ENCODE measurements at regions not wholly inside any gene's neighbourhood (a gene's known extent, or its start where the extent isn't known, plus 50 kb on each side); places are given as distances from the start of the nearest gene placed in this dataset.
"Not testable (repeated sequence)": the region's sequence is repeated elsewhere in the genome, so short reads cannot be mapped to it uniquely, and the experiment has no call there.

- intact Hi-C loops (cut with DNase I), result no loop called here
- DNase-seq (ENCODE audit: missing footprints), result no peak
- ATAC-seq, result no peak
Observed at GRCh38 chr6:65997539-65997938, 290.5 kb upstream of the EYS start.

- ATAC-seq, result no peak
- intact Hi-C loops (cut with DNase I), result no loop called here
Observed at GRCh38 chr6:65996096-65996495, 289.1 kb upstream of the EYS start.

DNA sequence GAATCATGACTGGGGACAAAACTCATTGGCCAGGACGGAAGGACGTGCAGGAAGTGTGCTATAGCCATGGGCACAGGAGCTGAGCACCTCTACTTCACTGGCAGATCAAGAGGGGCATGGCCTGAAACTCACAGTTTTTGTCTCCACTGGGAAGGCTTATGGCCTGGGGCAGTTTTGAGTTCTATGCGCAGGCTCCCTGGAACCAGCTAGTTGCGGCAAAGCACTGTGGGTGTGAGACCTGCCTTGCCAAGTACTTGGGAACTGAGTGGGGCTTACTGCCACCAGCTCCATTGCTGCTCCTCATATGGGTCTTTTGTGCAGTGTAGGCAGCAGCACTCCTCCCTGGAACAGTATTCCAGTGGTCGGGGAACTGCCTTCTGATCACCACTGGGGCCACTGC, 282.6 kb upstream of the EYS start:
- intact Hi-C loops (cut with DNase I), result no loop called here
- DNase-seq (ENCODE audit: missing footprints) (no peak), ATAC-seq (no peak)

More at GRCh38 chr6:65996096-65996495, 289.1 kb upstream of the EYS start:
- DNase-seq (ENCODE audit: missing footprints), result no peak

DNA sequence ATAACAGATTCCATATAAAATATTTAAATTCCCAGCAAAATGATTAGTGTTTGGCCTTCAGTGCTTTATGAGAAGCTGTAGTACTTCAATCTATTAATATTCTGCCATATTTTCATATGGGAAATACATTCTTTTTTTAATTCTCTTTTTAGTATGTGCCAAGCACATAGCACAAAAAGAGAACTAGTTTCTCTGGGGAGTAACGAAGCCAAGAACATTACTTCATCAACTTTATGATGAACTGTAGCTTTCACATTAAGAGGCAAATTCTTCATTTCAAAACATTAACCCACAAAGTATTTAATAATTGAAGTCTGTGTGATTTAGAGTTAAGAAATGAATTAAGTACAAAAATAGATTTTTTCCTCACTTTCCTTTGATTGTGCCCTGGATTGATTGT, 281.0 kb upstream of the EYS start:
- no peak for DNase-seq (ENCODE audit: missing footprints)
- intact Hi-C loops (cut with DNase I), result no loop called here

GRCh38 chr6:65984089-65984488, 277.1 kb upstream of the EYS start:
- no peak for DNase-seq (ENCODE audit: missing footprints)
- ATAC-seq, result no peak
- intact Hi-C loops (cut with DNase I), result no loop called here

More for the DNA sequence above, 281.0 kb upstream of the EYS start:
- no peak for ATAC-seq

GRCh38 chr6:65979120-65979519, 272.1 kb upstream of the EYS start:
- intact Hi-C loops (cut with DNase I), result no loop called here
- ATAC-seq (no peak), DNase-seq (ENCODE audit: missing footprints) (no peak)

- ATAC-seq, result not testable (repeated sequence)
Observed at GRCh38 chr6:65971252-65971651, 264.2 kb upstream of the EYS start.

GRCh38 chr6:65964261-65964660, 257.2 kb upstream of the EYS start:
- intact Hi-C loops (cut with DNase I), result no loop called here
- DNase-seq (ENCODE audit: missing footprints) (no peak), ATAC-seq (no peak)

More at GRCh38 chr6:65971252-65971651, 264.2 kb upstream of the EYS start:
- DNase-seq (ENCODE audit: missing footprints); intact Hi-C loops (cut with DNase I): not testable (repeated sequence)

- ATAC-seq, result no peak
- intact Hi-C loops (cut with DNase I), result no loop called here
Observed at GRCh38 chr6:65955034-65955433, 248.0 kb upstream of the EYS start.

DNA sequence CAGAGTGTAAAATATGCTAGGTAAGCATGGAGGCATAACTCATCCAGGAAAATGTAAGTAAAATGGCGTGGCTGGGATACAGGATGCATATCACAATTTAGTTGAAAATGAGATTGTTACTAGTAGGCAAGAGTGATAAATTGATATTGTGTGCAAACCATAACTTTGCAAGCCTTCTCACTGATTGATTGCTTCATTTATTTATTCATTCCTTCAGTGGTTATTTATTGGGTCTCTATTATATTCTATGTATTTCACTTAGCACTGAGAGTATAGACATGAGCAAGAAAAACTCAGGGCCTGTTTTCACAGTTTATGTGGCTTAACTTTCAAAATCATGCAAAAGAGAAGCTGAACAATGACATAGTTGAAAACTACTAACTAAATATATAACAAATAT, 241.0 kb upstream of the EYS start:
- ATAC-seq, result no peak
- DNase-seq (ENCODE audit: missing footprints), result no peak
- intact Hi-C loops (cut with DNase I), result no loop called here

More at GRCh38 chr6:65955034-65955433, 248.0 kb upstream of the EYS start:
- no peak for DNase-seq (ENCODE audit: missing footprints)

- no peak for DNase-seq (ENCODE audit: missing footprints)
- no peak for ATAC-seq
- intact Hi-C loops (cut with DNase I), result no loop called here
Observed at GRCh38 chr6:65943548-65943947, 236.5 kb upstream of the EYS start.

- intact Hi-C loops (cut with DNase I), result no loop called here
- no peak for DNase-seq (ENCODE audit: missing footprints)
- no peak for ATAC-seq
Observed at GRCh38 chr6:65943051-65943450, 236.0 kb upstream of the EYS start.

- intact Hi-C loops (cut with DNase I), result no loop called here
- DNase-seq (ENCODE audit: missing footprints) (no peak), ATAC-seq (peak; percentile 34)
Observed at GRCh38 chr6:65938000-65938399, 231.0 kb upstream of the EYS start.

DNA sequence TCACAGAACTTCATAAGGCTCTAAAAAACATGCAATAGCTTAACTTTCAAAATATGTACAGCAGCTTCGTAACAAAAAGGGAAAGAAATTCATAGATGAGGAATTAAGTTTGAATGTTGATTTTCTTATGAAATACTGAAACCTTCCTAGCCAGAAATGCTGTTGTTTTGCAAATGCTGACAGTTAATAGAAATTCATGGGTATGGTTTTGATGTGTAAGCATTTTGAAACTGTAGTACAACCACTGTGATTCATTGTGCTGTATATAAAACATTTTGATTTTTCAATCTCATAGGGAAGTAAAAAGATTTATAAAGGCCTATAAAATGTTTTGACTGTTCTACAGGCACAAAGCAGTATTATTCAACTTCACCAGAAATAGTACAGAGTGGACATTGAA, 228.4 kb upstream of the EYS start:
- ATAC-seq (no peak), DNase-seq (ENCODE audit: missing footprints) (no peak)
- intact Hi-C loops (cut with DNase I), result no loop called here

GRCh38 chr6:65933390-65933789, 226.4 kb upstream of the EYS start:
- intact Hi-C loops (cut with DNase I), result no loop called here
- no peak for ATAC-seq
- DNase-seq (ENCODE audit: missing footprints), result no peak

- ATAC-seq (no peak), DNase-seq (ENCODE audit: missing footprints) (no peak)
- intact Hi-C loops (cut with DNase I), result no loop called here
Observed at GRCh38 chr6:65927141-65927540, 220.1 kb upstream of the EYS start.

DNA sequence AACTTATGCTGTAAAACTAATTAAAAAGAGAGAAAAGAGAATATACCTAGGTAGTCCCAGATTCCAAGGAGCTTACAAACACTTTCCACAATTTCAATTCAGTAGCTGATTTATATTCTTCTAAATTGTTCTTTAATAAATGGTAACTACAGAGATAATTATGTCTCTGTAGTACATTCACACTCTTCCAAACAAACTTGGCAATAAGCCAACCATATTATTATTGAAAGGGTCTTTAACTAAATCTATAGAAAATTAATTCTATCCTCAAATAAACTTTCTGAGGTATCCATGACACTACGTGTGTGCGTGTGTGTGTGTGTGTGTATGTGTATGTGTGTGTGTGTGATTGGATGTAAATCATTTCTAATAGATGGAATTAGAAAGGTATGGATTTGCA, 217.4 kb upstream of the EYS start:
- intact Hi-C loops (cut with DNase I), result no loop called here
- ATAC-seq, result no peak
- DNase-seq (ENCODE audit: missing footprints), result no peak

DNA sequence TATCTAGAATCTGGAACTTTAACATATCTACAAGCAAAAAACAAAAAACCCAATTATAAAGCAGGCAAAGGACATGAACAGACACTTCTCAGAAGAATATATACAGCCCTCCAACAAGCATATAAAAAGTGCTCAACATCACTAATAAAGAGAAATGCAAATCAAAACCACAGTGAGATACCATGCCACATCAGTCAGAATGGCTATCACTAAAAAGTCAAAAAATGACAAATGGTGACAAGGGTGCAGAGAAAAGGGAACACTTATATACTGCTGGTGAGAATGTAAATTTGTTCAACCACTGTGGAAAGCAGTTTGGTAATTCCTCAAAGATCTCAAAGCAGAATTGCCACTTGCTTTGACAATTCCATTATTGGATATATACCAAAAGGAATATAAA, 215.0 kb upstream of the EYS start:
- ATAC-seq (no peak), DNase-seq (ENCODE audit: missing footprints) (no peak)
- intact Hi-C loops (cut with DNase I), result no loop called here

DNA sequence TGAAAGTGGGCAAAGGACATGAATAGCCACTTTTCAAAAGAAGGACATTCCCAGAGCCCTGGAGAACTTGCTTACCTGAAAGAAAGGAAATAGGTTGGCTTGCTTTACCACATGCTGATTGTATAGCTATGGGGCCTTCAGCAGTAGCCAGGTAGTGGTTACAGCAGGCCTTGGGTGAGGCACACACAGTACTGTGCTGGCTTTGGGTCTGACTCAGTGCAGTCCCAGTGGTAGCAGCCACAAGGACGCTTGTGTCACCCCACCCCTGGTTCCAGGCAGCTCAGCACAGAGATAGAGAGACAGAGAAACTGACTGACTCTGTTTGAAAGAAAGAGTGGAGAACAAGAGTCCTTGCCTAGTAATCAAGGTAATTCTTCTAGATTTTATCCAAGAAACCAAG, 201.0 kb upstream of the EYS start:
- no peak for ATAC-seq
- intact Hi-C loops (cut with DNase I), result no loop called here
- DNase-seq (ENCODE audit: missing footprints), result no peak

GRCh38 chr6:65903992-65904391, 197.0 kb upstream of the EYS start:
- intact Hi-C loops (cut with DNase I), result no loop called here
- ATAC-seq, result no peak
- no peak for DNase-seq (ENCODE audit: missing footprints)

- ATAC-seq, result no peak
- DNase-seq (ENCODE audit: missing footprints), result no peak
- intact Hi-C loops (cut with DNase I), result no loop called here
Observed at GRCh38 chr6:65900928-65901327, 193.9 kb upstream of the EYS start.

DNA sequence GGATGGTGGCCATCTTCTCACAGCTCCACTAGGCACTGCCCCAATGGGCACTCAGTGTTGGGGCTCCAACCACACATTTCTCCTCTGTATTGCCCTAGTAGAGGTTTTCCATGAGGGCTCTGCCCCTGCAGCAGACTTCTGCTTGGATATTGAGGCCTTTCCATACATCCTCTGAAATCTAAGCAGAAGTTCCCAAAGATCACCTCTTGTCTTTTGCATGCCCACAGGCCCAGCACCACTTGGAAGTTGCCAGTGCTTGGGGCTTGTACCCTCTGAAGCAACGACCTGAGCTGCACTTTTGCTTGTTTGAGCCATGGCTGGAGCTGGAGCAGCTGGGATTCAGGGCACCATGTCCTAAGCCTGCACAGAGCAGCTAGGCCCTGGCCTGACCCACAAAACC, 189.1 kb upstream of the EYS start:
- ATAC-seq (no peak), DNase-seq (ENCODE audit: missing footprints) (no peak)
- intact Hi-C loops (cut with DNase I), result no loop called here

All from Right ventricle myocardium inferior (tissue), 1 donor.